Panc1 (cell line): ENCODE measurements at regions not wholly inside any gene's neighbourhood (a gene's known extent, or its start where the extent isn't known, plus 50 kb on each side); places are given as distances from the start of the nearest gene placed in this dataset.

Experiments used
- ATAC-seq: fragments of 200-7000 bp; cut with Tn5 transposase; 2 replicates; pipeline ENCODE4 v1.9.1; 2020; ENCODE audit warnings: mild to moderate bottlenecking, moderate library complexity
- BruUV-seq: library from RNA; stranded (reverse); fragments of 400-500 nt; replicated peaks from 2 replicates; lab custom pipeline; 2021; lab: Mats Ljungman, UMichigan
- CTCF ChIA-PET: fragments of 300-600 bp; sonication (Branson Sonifier 250); formaldehyde crosslinking; loops from one replicate; lab custom pipeline; 2022; ENCODE audit warnings: antibody characterized with exemption; lab: Charles Lee
- POLR2A ChIA-PET: fragments of 300-600 bp; sonication (Branson Sonifier 250); formaldehyde crosslinking; loops from one replicate; lab custom pipeline; 2022; ENCODE audit warnings: antibody characterized with exemption; lab: Charles Lee
- DNase-seq: peaks from one replicate; pipeline ENCODE4 v3.0.0-alpha.2; 2010; ENCODE audit warnings: low read depth, low spot score
- H3K27ac ChIP-seq: 2 replicates; pipeline ENCODE4 v1.5.1; 2011; ENCODE audit warnings: mild to moderate bottlenecking, low read length, inconsistent platforms
- H3K27me3 ChIP-seq: fragments of 200-500 bp; sonication (Bioruptor generic); 2 replicates; pipeline ENCODE4 v1.6.0; 2014; ENCODE audit warnings: low read length, inconsistent platforms; ENCODE audit not compliant: control insufficient read depth, insufficient read depth
- H3K36me3 ChIP-seq: fragments of 200-500 bp; sonication (Bioruptor generic); 2 replicates; pipeline ENCODE4 v1.5.1; 2014; ENCODE audit warnings: inconsistent platforms, mild to moderate bottlenecking, low read length, moderate library complexity; ENCODE audit not compliant: control insufficient read depth, insufficient read depth
- H3K4me1 ChIP-seq: 2 replicates; pipeline ENCODE4 v1.5.1; 2011; ENCODE audit warnings: inconsistent platforms, mild to moderate bottlenecking, low read length, moderate library complexity; ENCODE audit not compliant: control insufficient read depth, insufficient read depth
- H3K4me3 ChIP-seq, 2 experiments: 2 replicates each; pipeline ENCODE4 v1.5.1; 2011 to 2012; ENCODE audit warnings: low read depth in 2 of 2, low read length in 2 of 2, mild to moderate bottlenecking in 2 of 2, inconsistent platforms in 1 of 2, moderate library complexity in 1 of 2
- H3K9me3 ChIP-seq: fragments of 200-500 bp; sonication (Bioruptor generic); 2 replicates; pipeline ENCODE4 v1.5.1; 2014; ENCODE audit warnings: low read depth, mild to moderate bottlenecking, inconsistent platforms, low read length, moderate library complexity; ENCODE audit not compliant: control insufficient read depth, insufficient read depth
- POLR2AphosphoS5 ChIP-seq: IDR thresholded peaks from 2 replicates; pipeline ENCODE4 v1.6.1; 2012; ENCODE audit warnings: mild to moderate bottlenecking, low read depth, low read length, moderate library complexity
- SIN3A ChIP-seq: IDR thresholded peaks from 2 replicates; pipeline ENCODE4 v1.6.1; 2012; ENCODE audit warnings: low read depth, mild to moderate bottlenecking, low read length, moderate library complexity, borderline replicate concordance; ENCODE audit not compliant: insufficient read depth
- TCF7L2 ChIP-seq: IDR thresholded peaks from 2 replicates; pipeline ENCODE4 v1.6.1; 2011; ENCODE audit warnings: mild to moderate bottlenecking, low read depth, low read length, inconsistent platforms
- in situ Hi-C: cut with HindIII; loops from 2 replicates; pipeline ENCODE4 v1.10.0; 2016; ENCODE audit warnings: low sequenced_read_pairs, low pct_unique_long_range_greater_than_20kb
- intact Hi-C: fragments of 100-400 bp; cut with micrococcal nuclease; formaldehyde crosslinking; loops from one replicate; pipeline ENCODE4 v1.10.0; 2022; ENCODE audit not compliant: unreplicated experiment
- TF ChIP-seq, protein P1 (sequence below): fragments of 450-650 bp; IDR thresholded peaks from 2 replicates; pipeline ENCODE4 v1.5.1; 2017; ENCODE audit warnings: mild to moderate bottlenecking
- TF ChIP-seq, protein P2 (sequence below), 2 experiments: IDR thresholded peaks; 2 replicates each; pipeline ENCODE4 v1.6.1; 2011 to 2012; ENCODE audit warnings: low read depth in 2 of 2, control low read depth in 1 of 2, low read length in 1 of 2, mild to moderate bottlenecking in 1 of 2, moderate library complexity in 1 of 2; ENCODE audit not compliant: insufficient read depth in 1 of 2

DNA sequence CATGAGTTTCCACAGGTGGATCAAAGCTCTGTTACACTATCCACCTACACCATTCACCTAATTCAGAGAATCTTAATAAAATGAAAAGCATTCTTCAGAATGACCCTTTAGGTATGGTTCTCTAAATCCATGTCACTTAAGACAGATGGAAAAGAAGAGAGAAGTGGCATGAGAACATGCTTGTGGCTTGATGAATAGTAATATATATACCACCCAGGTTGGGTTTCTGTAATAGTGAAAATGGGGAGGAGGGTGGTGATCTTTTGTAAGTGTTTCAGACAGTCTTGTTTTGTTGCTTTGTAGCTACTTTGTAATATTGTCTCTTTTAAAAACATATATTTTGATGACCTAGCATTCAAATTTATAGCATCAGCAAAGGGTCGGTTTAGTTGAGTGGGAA, 469.8 kb downstream of the USP25 start:
- CTCF ChIA-PET, result no interaction called here
- H3K27ac ChIP-seq, result no peak overlapping the region
- H3K4me3 ChIP-seq, result no peak overlapping the region
- no peaks in the 10 kb centered on the region for H3K27me3 ChIP-seq
- POLR2A ChIA-PET, result no interaction called here
- TF ChIP-seq POLR2AphosphoS5 (no peak), SIN3A (no peak), TCF7L2 (no peak)
- TF ChIP-seq, protein P1, sequence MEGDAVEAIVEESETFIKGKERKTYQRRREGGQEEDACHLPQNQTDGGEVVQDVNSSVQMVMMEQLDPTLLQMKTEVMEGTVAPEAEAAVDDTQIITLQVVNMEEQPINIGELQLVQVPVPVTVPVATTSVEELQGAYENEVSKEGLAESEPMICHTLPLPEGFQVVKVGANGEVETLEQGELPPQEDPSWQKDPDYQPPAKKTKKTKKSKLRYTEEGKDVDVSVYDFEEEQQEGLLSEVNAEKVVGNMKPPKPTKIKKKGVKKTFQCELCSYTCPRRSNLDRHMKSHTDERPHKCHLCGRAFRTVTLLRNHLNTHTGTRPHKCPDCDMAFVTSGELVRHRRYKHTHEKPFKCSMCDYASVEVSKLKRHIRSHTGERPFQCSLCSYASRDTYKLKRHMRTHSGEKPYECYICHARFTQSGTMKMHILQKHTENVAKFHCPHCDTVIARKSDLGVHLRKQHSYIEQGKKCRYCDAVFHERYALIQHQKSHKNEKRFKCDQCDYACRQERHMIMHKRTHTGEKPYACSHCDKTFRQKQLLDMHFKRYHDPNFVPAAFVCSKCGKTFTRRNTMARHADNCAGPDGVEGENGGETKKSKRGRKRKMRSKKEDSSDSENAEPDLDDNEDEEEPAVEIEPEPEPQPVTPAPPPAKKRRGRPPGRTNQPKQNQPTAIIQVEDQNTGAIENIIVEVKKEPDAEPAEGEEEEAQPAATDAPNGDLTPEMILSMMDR, result no peak
- TF ChIP-seq, protein P2, sequence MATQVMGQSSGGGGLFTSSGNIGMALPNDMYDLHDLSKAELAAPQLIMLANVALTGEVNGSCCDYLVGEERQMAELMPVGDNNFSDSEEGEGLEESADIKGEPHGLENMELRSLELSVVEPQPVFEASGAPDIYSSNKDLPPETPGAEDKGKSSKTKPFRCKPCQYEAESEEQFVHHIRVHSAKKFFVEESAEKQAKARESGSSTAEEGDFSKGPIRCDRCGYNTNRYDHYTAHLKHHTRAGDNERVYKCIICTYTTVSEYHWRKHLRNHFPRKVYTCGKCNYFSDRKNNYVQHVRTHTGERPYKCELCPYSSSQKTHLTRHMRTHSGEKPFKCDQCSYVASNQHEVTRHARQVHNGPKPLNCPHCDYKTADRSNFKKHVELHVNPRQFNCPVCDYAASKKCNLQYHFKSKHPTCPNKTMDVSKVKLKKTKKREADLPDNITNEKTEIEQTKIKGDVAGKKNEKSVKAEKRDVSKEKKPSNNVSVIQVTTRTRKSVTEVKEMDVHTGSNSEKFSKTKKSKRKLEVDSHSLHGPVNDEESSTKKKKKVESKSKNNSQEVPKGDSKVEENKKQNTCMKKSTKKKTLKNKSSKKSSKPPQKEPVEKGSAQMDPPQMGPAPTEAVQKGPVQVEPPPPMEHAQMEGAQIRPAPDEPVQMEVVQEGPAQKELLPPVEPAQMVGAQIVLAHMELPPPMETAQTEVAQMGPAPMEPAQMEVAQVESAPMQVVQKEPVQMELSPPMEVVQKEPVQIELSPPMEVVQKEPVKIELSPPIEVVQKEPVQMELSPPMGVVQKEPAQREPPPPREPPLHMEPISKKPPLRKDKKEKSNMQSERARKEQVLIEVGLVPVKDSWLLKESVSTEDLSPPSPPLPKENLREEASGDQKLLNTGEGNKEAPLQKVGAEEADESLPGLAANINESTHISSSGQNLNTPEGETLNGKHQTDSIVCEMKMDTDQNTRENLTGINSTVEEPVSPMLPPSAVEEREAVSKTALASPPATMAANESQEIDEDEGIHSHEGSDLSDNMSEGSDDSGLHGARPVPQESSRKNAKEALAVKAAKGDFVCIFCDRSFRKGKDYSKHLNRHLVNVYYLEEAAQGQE (IDR thresholded peaks at IDR 0.05; ENCODE audit: insufficient read depth in 1 of 2, low read depth in 2 of 2, low read length in 1 of 2), result no peak
- no TSS peak for BruUV-seq
- H3K36me3 ChIP-seq, result no peaks in the 10 kb centered on the region; the same call in 1 of the 2 replicates
- intact Hi-C loops, result no loop called here
- H3K9me3 ChIP-seq, result no peaks in the 10 kb centered on the region
- H3K4me1 ChIP-seq, result no peaks in the 10 kb centered on the region
- ATAC-seq (no peak), DNase-seq (no peak)
- in situ Hi-C loops, result no loop called here

DNA sequence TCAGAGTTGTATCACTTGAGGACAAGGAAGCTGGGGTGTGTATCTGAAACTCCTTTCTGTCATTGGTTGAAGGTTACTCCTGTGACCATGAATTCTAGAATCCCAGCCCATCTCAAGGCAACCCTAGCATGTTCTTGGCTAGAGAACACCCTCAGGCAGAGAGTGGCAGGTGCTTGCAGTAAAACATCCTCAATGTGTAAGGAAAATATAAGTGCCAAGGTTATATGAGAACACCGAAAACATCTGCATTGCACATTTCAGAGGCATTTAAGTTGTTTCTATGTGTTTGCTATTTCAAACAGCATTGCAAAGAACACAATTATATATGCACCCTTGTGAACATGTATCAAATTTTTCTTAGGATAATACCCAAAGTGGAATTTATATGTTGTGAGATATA, 471.9 kb downstream of the USP25 start:
- intact Hi-C loops, result no loop called here
- Histone ChIP-seq H3K36me3 (no peaks in the 10 kb centered on the region), H3K27me3 (no peaks in the 10 kb centered on the region), H3K4me3 (no peak overlapping the region), H3K4me1 (no peaks in the 10 kb centered on the region), H3K9me3 (no peaks in the 10 kb centered on the region), H3K27ac (no peak overlapping the region)
- CTCF ChIA-PET, result no interaction called here
- DNase-seq, result no peak
- ATAC-seq, result no peak
- in situ Hi-C loops, result no loop called here
- POLR2A ChIA-PET, result no interaction called here
- BruUV-seq, result no TSS peak
- TF ChIP-seq SIN3A (no peak), TCF7L2 (no peak), POLR2AphosphoS5 (no peak)
- TF ChIP-seq, protein P1, result no peak
- TF ChIP-seq, protein P2 (IDR thresholded peaks at IDR 0.05; ENCODE audit: insufficient read depth in 1 of 2, low read depth in 2 of 2, low read length in 1 of 2), result no peak
